Ovary (tissue), 7 donors: ENCODE measurements at regions not wholly inside any gene's neighbourhood (a gene's known extent, or its start where the extent isn't known, plus 50 kb on each side); places are given as distances from the start of the nearest gene placed in this dataset.

Experiments used
- DNase-seq, 5 donors: peaks; one replicate each; pipeline ENCODE4 v3.0.0-alpha.2; 2019 to 2020
- H3K27ac ChIP-seq, 2 donors: fragments of 200-600 bp; one replicate each; pipeline versions ENCODE4 v1.5.1 to v1.8.0; 2019 to 2022
- H3K27me3 ChIP-seq: fragments of 200-600 bp; one replicate; pipeline ENCODE4 v1.8.0; 2022
- H3K36me3 ChIP-seq: fragments of 200-600 bp; sonication (generic); one replicate; pipeline ENCODE4 v1.5.1; 2019
- H3K4me1 ChIP-seq: one replicate; pipeline ENCODE4 v1.8.1; 2013; ENCODE audit warnings: mild to moderate bottlenecking, moderate library complexity; ENCODE audit not compliant: insufficient read depth
- H3K4me3 ChIP-seq: fragments of 200-600 bp; sonication (generic); one replicate; pipeline ENCODE4 v1.5.1; 2017
- H3K9me3 ChIP-seq, 2 donors: fragments of 200-600 bp in 1 of 2; sonication (generic) in 1 of 2; one replicate each; pipeline versions ENCODE4 v1.5.1 to v1.8.1; 2013 to 2019; ENCODE audit warnings: mild to moderate bottlenecking in 1 of 2, moderate library complexity in 1 of 2
- EP300 ChIP-seq: sonication (generic); formaldehyde crosslinking; IDR thresholded peaks from one replicate; pipeline ENCODE4 v1.6.1; 2017; ENCODE audit warnings: antibody characterized with exemption
- POLR2A ChIP-seq: fragments of 450-650 bp; IDR thresholded peaks from one replicate; pipeline ENCODE4 v1.6.1; 2017; ENCODE audit warnings: antibody characterized with exemption, mild to moderate bottlenecking, moderate library complexity
- WGBS, 3 donors: extraction: QIAGEN DNeasy Blood & Tissue Kit in 1 of 3; methylation state at CpG; one replicate each; pipeline versions ENCODE4 v1.1.5 to v1.1.7; 2013 to 2017; 5-methylcytosine and 5-hydroxymethylcytosine counted together
- intact Hi-C, 4 donors: fragments of 100-400 bp; cut with DNase I; formaldehyde crosslinking; loops; one replicate each; pipeline versions ENCODE4 v1.11.0 to v1.15.1; 2022 to 2023
- TF ChIP-seq, protein P1 (sequence below), 3 donors: fragments of 450-650 bp in 2 of 3; fragments of 200-600 bp in 1 of 3; IDR thresholded peaks; one replicate each; pipeline versions ENCODE4 v1.5.1 to v1.8.0; 2016 to 2022; ENCODE audit warnings: antibody characterized with exemption in 3 of 3, mild to moderate bottlenecking in 1 of 3
- donor health status: DM: no; HTN: no; CAD: no; lungs with moderate emphysema.
- donor health status: DM: no; HTN: no; CAD: no.
- donor health status: Bipolar disorder and iron deficiency.
- donor health status: DM: no; HTN: no; CAD: no.
- donor health status: DM: yes; HTN: yes; CAD: no.

DNA sequence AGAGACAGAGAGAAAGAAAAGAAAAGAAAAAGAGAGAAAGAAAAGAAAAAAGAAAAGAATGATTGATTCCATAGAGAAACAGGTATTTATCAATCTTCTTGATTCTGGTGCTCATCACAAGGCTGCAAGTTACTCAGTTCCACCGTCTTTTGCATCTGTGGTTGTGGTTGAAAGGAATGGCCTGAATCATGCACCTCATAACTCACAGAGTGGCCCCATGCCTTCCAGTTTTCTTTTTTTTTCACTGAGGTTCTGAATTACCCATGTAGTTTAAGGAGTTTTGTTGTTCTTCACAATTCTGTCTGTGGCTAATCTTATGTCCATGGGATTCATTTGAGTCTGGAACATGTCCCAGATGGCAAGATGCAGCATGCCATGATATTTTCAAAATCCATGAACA, 156.0 kb downstream of the ZNF33B start:
- H3K9me3 ChIP-seq: no peaks in the 10 kb centered on the region
- no peaks in the 10 kb centered on the region for H3K36me3 ChIP-seq
- H3K4me3 ChIP-seq: no peak overlapping the region
- WGBS, 3 donors: 81 to 88% (median 82%) methylated on average over 1 of the region's 1 CpG
- H3K27me3 ChIP-seq: no peaks in the 10 kb centered on the region
- no peak overlapping the region for H3K27ac ChIP-seq
- no peak for TF ChIP-seq EP300
- TF ChIP-seq, protein P1, sequence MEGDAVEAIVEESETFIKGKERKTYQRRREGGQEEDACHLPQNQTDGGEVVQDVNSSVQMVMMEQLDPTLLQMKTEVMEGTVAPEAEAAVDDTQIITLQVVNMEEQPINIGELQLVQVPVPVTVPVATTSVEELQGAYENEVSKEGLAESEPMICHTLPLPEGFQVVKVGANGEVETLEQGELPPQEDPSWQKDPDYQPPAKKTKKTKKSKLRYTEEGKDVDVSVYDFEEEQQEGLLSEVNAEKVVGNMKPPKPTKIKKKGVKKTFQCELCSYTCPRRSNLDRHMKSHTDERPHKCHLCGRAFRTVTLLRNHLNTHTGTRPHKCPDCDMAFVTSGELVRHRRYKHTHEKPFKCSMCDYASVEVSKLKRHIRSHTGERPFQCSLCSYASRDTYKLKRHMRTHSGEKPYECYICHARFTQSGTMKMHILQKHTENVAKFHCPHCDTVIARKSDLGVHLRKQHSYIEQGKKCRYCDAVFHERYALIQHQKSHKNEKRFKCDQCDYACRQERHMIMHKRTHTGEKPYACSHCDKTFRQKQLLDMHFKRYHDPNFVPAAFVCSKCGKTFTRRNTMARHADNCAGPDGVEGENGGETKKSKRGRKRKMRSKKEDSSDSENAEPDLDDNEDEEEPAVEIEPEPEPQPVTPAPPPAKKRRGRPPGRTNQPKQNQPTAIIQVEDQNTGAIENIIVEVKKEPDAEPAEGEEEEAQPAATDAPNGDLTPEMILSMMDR (IDR thresholded peaks at IDR 0.05): no peak
- TF ChIP-seq POLR2A: no peak
- no peak for DNase-seq
- no peaks in the 10 kb centered on the region for H3K4me1 ChIP-seq
- intact Hi-C loops: no loop called here

DNA sequence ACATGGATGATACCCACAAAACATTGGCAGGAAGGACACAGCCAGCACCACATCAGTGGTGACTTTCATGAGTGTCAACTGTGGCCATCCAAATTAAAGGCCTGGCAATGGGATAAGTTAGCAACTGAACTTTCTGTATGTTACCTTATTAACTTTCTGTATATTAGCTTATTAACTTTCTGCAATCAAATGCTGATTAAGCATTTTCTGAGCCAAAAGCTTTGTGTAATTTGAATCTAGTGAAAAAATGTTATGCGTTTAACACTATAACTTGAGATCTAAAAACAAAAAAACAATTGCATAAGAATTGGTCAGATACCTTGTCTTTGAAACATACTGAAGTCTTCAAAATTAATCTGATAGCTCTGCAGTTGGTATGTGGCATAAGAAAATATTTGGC, 159.3 kb downstream of the ZNF33B start:
- WGBS, 3 donors: 90 to 94% (median 92%) methylated on average over 1 of the region's 1 CpG
- no peak overlapping the region for H3K4me3 ChIP-seq
- no peak for TF ChIP-seq POLR2A
- TF ChIP-seq, protein P1 (IDR thresholded peaks at IDR 0.05): no peak
- no peak for TF ChIP-seq EP300
- no peaks in the 10 kb centered on the region for H3K27me3 ChIP-seq
- no peak for DNase-seq
- H3K36me3 ChIP-seq: no peaks in the 10 kb centered on the region
- H3K27ac ChIP-seq: no peak overlapping the region
- intact Hi-C loops: no loop called here
- H3K4me1 ChIP-seq: no peaks in the 10 kb centered on the region
- H3K9me3 ChIP-seq: no peaks in the 10 kb centered on the region

DNA sequence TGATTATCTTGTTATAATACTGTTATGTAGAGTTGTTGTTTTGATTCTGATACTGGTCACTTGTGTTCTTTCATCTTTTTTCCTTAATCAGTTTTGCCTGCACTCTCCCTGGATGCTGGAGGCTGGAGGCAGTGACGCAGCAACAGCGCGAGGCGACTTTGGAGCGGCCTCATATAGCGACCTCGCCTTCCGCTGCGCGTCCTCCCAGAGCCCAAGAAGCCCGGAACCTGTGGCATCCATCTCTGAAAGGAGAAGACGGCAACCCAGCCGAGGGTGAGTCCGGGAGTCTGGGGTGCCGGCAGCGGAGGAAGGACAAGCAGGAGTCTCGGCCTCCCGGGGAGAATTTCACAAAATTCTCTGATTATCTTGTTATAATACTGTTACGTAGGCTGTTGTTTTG, 161.2 kb downstream of the ZNF33B start:
- Histone ChIP-seq H3K4me1 (no peaks in the 10 kb centered on the region), H3K9me3 (no peaks in the 10 kb centered on the region), H3K27ac (no peak overlapping the region), H3K36me3 (no peaks in the 10 kb centered on the region), H3K4me3 (no peak overlapping the region), H3K27me3 (no peaks in the 10 kb centered on the region)
- WGBS, 3 donors: 77 to 91% (median 82%) methylated on average over 19 of the region's 19 CpGs
- no peak for TF ChIP-seq EP300
- TF ChIP-seq, protein P1 (IDR thresholded peaks at IDR 0.05): no peak
- no peak for TF ChIP-seq POLR2A
- no peak for DNase-seq
- intact Hi-C loops: no loop called here

DNA sequence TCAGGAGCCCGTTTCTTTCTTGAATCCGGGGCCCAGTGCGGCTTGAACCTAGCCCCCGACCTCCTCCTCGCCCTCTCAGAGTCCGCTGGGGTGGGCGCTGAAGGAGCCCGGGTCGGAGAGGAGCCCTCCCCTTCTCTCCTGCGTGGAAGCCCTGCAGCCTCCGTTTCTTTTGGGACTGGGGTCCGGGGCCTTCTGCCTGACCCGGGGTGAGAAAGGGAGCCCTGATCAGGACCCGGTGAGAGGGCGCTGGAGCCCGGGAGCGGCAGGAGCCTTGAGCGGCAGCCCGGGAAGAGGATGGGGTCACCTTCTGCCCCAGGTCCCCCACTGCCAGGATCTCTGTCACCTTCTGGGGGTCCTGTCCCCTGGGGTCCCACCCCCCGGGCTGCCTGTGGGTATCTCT, 162.3 kb downstream of the ZNF33B start:
- no peaks in the 10 kb centered on the region for H3K27me3 ChIP-seq
- DNase-seq: no peak
- H3K27ac ChIP-seq: no peak overlapping the region
- H3K4me1 ChIP-seq: no peaks in the 10 kb centered on the region
- 5 to 18% (median 8%) methylated on average over 19 to 20 of the region's 20 CpGs for WGBS, 3 donors
- intact Hi-C loops: no loop called here
- no peaks in the 10 kb centered on the region for H3K36me3 ChIP-seq
- no peaks in the 10 kb centered on the region for H3K9me3 ChIP-seq
- H3K4me3 ChIP-seq: peak overlapping the region; percentile 22
- TF ChIP-seq POLR2A (no peak), EP300 (no peak)
- TF ChIP-seq, protein P1 (IDR thresholded peaks at IDR 0.05): no peak
